ENCODE measurements at regions not wholly inside any gene's neighbourhood (a gene's known extent, or its start where the extent isn't known, plus 50 kb on each side); places are given as distances from the start of the nearest gene placed in this dataset.

GRCh38 chr13:22001336-22001735 is 330.5 kb downstream of the FGF9 start:
- no peak for DNase-seq (ENCODE audit: low read depth in 3 of 3)

- no peak for DNase-seq (ENCODE audit: low read depth in 3 of 3)
Observed at GRCh38 chr13:22002893-22003292, 332.0 kb downstream of the FGF9 start.

GRCh38 chr13:22009500-22009899 is 338.6 kb downstream of the FGF9 start:
- DNase-seq (ENCODE audit: low read depth in 3 of 3) = no peak

GRCh38 chr13:22009937-22010336 is 339.1 kb downstream of the FGF9 start:
- no peak for DNase-seq (ENCODE audit: low read depth in 3 of 3)

- no peak for DNase-seq (ENCODE audit: low read depth in 3 of 3)
Observed at GRCh38 chr13:22012686-22013085, 341.8 kb downstream of the FGF9 start.

- no peak for DNase-seq (ENCODE audit: low read depth in 3 of 3)
Observed at GRCh38 chr13:22014469-22014868, 343.6 kb downstream of the FGF9 start.

- no peak for DNase-seq (ENCODE audit: low read depth in 3 of 3)
Observed at GRCh38 chr13:22017226-22017625, 346.4 kb downstream of the FGF9 start.

GRCh38 chr13:22018076-22018835 is 347.4 kb downstream of the FGF9 start:
- no peak for DNase-seq (ENCODE audit: low read depth in 3 of 3)

- no peak for DNase-seq (ENCODE audit: low read depth in 3 of 3)
Observed at GRCh38 chr13:22018836-22019210, 347.9 kb downstream of the FGF9 start.

GRCh38 chr13:22024381-22024994 is 353.6 kb downstream of the FGF9 start:
- no peak for DNase-seq (ENCODE audit: low read depth in 3 of 3)

- DNase-seq (ENCODE audit: low read depth in 3 of 3) = no peak
Observed at GRCh38 chr13:22027566-22027965, 356.7 kb downstream of the FGF9 start.

- DNase-seq (ENCODE audit: low read depth in 3 of 3) = no peak
Observed at GRCh38 chr13:22028831-22029230, 358.0 kb downstream of the FGF9 start.

- no peak for DNase-seq (ENCODE audit: low read depth in 3 of 3)
Observed at GRCh38 chr13:22030321-22030720, 359.4 kb downstream of the FGF9 start.

GRCh38 chr13:22031702-22032286 is 360.9 kb downstream of the FGF9 start:
- DNase-seq (ENCODE audit: low read depth in 3 of 3) = no peak

- no peak for DNase-seq (ENCODE audit: low read depth in 3 of 3)
Observed at GRCh38 chr13:22032905-22033304, 362.0 kb downstream of the FGF9 start.

GRCh38 chr13:22039961-22040360 is 369.1 kb downstream of the FGF9 start:
- DNase-seq (ENCODE audit: low read depth in 3 of 3) = no peak

- no peak for DNase-seq (ENCODE audit: low read depth in 3 of 3)
Observed at GRCh38 chr13:22040810-22041364, 370.0 kb downstream of the FGF9 start.

GRCh38 chr13:22041741-22042140 is 370.9 kb downstream of the FGF9 start:
- no peak for DNase-seq (ENCODE audit: low read depth in 3 of 3)

- no peak for DNase-seq (ENCODE audit: low read depth in 3 of 3)
Observed at GRCh38 chr13:22047082-22047784, 376.4 kb downstream of the FGF9 start.

- DNase-seq (ENCODE audit: low read depth in 3 of 3) = no peak
Observed at GRCh38 chr13:22047785-22048104, 376.9 kb downstream of the FGF9 start.

- no peak for DNase-seq (ENCODE audit: low read depth in 3 of 3)
Observed at GRCh38 chr13:22049384-22049783, 378.5 kb downstream of the FGF9 start.

GRCh38 chr13:22050951-22051563 is 380.2 kb downstream of the FGF9 start:
- DNase-seq (ENCODE audit: low read depth in 3 of 3) = no peak
